Activated CD8-positive, alpha-beta memory T cell treated with anti-CD3 and anti-CD28 coated beads for 36 hours (primary cell): ENCODE measurements at regions not wholly inside any gene's neighbourhood (a gene's known extent, or its start where the extent isn't known, plus 50 kb on each side); places are given as distances from the start of the nearest gene placed in this dataset.

Source experiments
- CTCF ChIA-PET: fragments of 350-600 bp; sonication (Branson Sonifier 250); formaldehyde crosslinking; loops from one replicate; lab custom pipeline; 2021; ENCODE audit warnings: antibody characterized with exemption; lab: Charles Lee
- POLR2A ChIA-PET: fragments of 350-600 bp; sonication (Branson Sonifier 250); formaldehyde crosslinking; loops from one replicate; lab custom pipeline; 2021; ENCODE audit warnings: antibody characterized with exemption; lab: Charles Lee

DNA sequence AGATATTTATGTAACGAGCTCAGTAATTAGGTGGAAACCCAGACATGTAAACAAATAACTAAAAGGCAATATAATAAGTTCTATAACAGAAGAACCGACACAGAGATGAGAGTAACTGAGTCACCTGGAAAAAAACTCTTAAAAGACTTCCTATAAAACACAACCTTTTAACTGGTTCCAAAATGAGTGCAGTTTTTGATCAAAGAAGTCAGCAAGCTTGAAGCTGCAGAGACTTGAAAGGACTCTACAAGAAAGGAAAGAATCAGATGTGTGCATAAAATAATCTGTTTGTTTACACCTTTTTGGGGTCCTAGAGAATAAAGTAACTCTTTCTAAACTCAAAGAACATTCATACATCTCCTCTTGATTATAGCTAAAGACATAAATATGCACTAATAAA lies 560.4 kb upstream of the CCDC54 start:
- ChIA-PET CTCF (no interaction called here), POLR2A (no interaction called here)

DNA sequence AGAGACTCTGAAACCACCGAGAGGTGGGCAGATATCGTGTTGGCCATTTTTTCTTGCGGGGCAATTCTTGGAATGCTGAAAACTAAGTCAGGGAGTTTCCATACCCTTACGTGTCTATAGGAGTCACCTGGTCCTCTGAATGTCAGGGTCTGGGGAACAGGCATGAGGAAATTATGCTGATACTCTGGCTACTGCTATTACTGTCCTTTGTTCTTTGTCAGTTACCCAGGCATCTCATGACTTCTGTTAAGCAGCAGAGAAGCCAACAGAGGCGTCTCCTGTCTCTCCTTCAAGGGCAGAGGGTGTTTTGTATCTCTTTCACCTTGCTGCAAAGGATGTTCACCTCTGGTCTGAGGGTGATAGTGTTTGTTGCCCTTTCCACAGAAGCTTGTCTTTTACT lies 559.5 kb upstream of the CCDC54 start:
- CTCF ChIA-PET: no interaction called here
- POLR2A ChIA-PET: no interaction called here

- ChIA-PET POLR2A (no interaction called here), CTCF (no interaction called here)
These were observed 557.8 kb upstream of the CCDC54 start for GRCh38 chr3:106819440-106819839.

DNA sequence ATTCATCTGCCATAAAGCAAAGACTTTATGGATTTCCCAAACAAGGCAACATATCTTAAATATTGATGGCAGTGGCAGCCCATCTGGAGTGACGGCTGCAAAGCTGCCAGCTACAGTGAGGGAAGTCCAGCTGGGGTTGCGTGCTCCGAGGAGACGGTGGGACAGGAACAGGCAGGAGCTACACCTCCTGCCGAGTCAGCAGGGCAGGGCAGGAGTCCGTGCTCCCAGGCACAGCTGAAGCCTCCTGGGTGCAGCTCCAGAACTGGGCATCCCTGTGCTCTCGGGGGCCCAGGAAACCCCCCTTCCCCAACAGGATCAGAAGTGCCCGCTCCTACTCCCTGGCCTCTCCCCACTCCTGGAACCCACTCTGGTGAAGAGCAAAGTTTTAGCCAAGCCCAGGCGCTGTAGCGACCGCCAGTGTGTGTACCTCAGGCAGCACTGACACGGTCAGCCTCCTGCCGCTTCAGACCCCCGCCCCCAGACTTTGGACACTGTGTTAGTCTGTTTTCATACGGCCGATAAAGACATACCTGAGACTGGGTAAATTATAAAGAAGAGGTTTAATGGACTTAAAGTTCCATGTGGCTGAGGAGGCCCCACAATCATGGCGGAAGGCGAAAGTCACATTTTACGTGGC lies 556.4 kb upstream of the CCDC54 start:
- ChIA-PET CTCF (no interaction called here), POLR2A (no interaction called here)

- POLR2A ChIA-PET: no interaction called here
- CTCF ChIA-PET: no interaction called here
These were observed 555.4 kb upstream of the CCDC54 start for GRCh38 chr3:106821801-106822200.

GRCh38 chr3:106822204-106822603 lies 555.0 kb upstream of the CCDC54 start:
- CTCF ChIA-PET: no interaction called here

DNA sequence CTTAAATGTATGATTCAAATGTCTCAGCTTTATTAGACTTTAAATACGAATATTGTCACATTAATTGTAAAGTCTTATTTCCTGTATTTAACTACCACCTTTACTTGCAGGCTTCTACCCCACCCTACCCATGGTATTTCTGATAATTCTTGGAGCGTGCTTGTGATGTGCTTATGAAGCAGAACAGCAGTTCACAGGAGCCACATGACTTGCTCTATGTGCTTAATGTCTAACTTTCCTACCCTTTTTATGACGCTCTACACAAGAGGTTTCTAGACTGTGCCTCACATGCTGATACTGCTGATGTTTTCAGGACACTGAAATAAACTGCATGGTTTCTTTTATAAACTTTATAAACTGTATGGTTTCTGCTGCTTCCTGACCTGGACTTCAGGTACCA lies 553.5 kb upstream of the CCDC54 start:
- POLR2A ChIA-PET: no interaction called here
- CTCF ChIA-PET: no interaction called here

More at GRCh38 chr3:106822204-106822603, 555.0 kb upstream of the CCDC54 start:
- POLR2A ChIA-PET: no interaction called here

DNA sequence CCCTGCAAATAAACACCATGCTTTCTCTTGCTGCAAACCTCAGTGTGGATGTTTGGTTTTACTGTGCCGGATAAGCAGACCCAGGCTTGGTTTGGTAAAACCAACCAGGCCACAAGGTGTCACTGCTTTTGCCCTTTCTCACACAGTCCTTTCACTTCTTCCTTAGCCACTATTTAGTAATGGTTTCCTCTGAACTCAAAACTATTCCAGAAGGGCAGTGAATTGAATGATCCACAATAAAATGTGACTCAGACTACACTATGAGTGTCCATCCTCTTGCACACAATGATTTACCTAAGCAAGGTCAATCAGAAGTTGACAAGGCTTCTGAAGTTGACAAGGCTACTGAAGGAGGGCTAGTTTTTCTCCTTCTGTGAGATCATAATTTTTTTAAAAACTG lies 552.4 kb upstream of the CCDC54 start:
- ChIA-PET CTCF (no interaction called here), POLR2A (no interaction called here)

GRCh38 chr3:106825962-106826605 lies 551.2 kb upstream of the CCDC54 start:
- ChIA-PET POLR2A (no interaction called here), CTCF (no interaction called here)

GRCh38 chr3:106826791-106827311 lies 550.4 kb upstream of the CCDC54 start:
- ChIA-PET POLR2A (interaction anchor here (0.7 kb wide), 1 partner anchor 1536 kb away, joined by 3 read pairs; no protein-coding TSS in a partner anchor), CTCF (no interaction called here)

- ChIA-PET CTCF (no interaction called here), POLR2A (interaction anchor here (0.7 kb wide), 1 partner anchor 1537 kb away, joined by 3 read pairs; no protein-coding TSS in a partner anchor)
These were observed 549.6 kb upstream of the CCDC54 start for GRCh38 chr3:106827515-106828213.

DNA sequence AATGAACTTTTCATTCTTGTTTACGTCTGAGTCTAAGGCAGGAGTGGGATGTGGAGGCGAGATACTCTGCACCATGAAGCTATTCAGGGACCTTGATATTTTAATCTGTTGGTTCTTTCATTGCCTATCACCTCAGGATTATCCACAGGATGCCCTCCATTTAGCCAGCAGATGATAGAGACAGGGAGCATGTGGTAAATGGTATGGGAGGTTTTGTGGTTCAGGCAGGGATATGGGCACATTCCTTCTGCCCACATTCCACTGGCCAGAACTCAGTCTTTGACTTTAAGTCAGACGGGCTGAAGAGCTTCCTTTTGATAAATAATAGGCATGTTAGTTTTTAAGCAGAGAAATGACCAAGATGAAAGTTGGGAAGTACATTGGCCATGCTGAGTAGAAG lies 548.0 kb upstream of the CCDC54 start:
- ChIA-PET CTCF (no interaction called here), POLR2A (no interaction called here)

DNA sequence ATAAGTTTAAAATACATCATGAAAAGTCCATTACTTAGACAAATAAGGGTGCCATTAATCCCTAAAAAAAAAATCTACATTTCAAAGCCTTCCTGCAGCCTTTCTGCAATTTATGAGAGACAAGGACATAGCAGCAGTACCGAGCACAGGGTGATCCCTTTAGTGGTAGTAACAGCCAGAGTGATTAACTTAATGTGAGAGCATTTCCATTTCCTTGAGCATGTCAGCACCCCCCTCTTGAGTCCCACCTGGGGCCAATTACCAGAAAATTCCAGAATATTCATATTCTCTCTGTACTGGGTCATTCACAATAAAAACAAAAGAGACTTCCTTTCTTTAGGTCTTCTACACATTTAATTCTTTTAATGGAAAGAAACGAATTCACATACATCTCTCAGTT lies 546.9 kb upstream of the CCDC54 start:
- POLR2A ChIA-PET: no interaction called here

DNA sequence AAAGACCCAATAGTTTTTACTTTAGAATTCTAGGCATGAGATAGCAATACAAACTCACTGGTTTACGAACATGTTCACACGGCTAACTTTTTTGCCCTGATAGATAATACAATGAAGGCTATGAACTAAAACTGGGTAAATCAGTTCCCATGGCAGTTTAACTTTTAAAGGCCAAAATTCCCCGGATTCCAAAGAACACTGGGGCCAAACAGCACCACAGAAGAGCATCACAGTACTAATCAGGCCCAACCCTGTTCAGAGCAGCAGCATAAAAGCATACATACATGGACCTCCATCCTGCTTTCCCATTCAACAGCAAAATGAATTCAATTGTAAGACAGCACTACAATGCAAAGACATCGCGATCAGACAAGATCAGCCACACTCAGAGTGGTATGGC lies 540.3 kb upstream of the CCDC54 start:
- POLR2A ChIA-PET: no interaction called here
- CTCF ChIA-PET: no interaction called here

More for the DNA sequence above, 546.9 kb upstream of the CCDC54 start:
- CTCF ChIA-PET: no interaction called here

DNA sequence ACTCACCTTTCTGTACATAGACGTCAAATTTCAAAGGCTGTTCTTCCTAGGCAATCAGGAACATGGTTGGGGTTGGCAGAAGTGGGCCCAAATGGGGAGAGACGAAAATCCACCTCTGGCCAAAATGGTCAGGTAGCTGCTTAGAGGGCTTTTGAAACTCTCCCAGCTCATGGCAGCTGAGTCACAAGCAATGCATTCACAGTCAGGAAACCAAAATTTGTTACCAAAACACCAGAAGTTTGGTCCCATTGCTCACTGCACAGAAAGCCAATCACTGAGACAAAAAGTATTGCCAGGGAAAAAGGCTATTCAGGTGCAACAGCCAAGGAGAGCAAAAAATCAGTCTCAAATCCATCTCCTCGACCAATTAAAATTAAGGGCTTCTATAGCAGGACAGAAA lies 539.6 kb upstream of the CCDC54 start:
- CTCF ChIA-PET: no interaction called here
- POLR2A ChIA-PET: no interaction called here

DNA sequence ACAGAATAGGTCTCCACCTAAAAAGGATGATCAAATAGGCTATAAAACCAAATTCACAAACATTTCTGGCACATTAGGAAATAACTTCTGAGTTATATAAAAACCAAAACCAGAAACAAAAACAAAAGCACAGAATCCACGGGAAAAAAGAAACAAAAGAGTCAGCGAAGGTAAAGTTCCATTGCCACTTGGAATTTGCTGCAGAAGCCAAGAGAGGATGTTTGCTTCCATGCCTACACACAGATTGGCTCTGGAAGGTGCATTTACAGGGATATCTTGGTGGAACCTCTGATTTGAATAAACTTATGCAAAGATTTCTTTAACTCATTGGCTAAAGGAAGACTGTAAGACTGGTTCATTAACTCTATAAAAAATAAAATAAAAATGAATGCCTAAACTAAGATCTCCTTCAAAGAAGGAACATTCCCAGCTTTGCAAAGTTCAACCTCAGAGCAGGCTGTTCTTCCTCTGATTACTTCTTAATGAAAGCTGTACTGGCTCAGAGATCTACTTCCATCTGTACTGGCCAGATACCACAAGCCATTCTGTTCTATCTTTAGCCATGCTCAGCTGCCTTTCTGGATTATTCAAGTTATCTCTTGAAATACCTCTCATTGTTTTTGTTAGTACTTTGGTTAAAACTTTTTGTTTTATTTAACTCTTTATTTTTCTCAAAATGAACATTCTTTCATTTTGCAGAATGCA lies 537.5 kb upstream of the CCDC54 start:
- POLR2A ChIA-PET: no interaction called here
- CTCF ChIA-PET: no interaction called here

GRCh38 chr3:106840319-106840718 lies 536.9 kb upstream of the CCDC54 start:
- ChIA-PET POLR2A (no interaction called here), CTCF (no interaction called here)

GRCh38 chr3:106842151-106842550 lies 535.1 kb upstream of the CCDC54 start:
- ChIA-PET POLR2A (no interaction called here), CTCF (no interaction called here)

- CTCF ChIA-PET: no interaction called here
- POLR2A ChIA-PET: no interaction called here
These were observed 532.6 kb upstream of the CCDC54 start for GRCh38 chr3:106844638-106845037.

DNA sequence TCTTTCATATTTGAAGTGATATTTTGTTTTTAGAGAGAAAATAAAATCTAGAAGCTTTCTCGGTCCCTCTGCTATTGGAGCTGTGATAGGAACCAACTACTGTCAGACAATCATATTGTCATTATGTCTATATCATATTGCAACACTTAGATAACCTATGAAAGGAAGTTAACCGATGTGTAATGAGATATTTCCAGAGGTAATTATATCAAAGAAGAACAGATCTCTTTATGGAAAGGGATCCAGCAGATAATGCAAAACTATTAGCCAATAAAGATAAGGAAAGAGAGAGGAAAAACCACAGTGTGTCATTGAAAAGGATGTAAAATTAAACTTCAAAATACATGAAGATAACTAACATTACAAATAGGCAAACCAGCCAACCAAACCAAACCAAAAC lies 529.1 kb upstream of the CCDC54 start:
- ChIA-PET POLR2A (no interaction called here), CTCF (no interaction called here)
